GM10248 (cell line): ENCODE measurements at regions not wholly inside any gene's neighbourhood (a gene's known extent, or its start where the extent isn't known, plus 50 kb on each side); places are given as distances from the start of the nearest gene placed in this dataset.

ENCODE experiments used
- CTCF ChIA-PET: fragments of 300-600 bp; sonication (Branson Sonifier 250); formaldehyde crosslinking; extraction: SDS; loops from one replicate; lab custom pipeline; 2021; ENCODE audit warnings: antibody characterized with exemption; lab: Yijun Ruan, JAX
- POLR2A ChIA-PET: fragments of 350-650 bp; sonication (Branson Sonifier 250); formaldehyde crosslinking; extraction: SDS; loops from one replicate; lab custom pipeline; 2020; ENCODE audit warnings: antibody characterized with exemption; lab: Yijun Ruan, JAX
- DNase-seq: peaks from one replicate; pipeline ENCODE4 v3.0.0; 2012; ENCODE audit errors: extremely low spot score
- CTCF ChIP-seq: IDR thresholded peaks from 2 replicates; pipeline ENCODE4 v1.5.1; 2012; ENCODE audit warnings: mild to moderate bottlenecking, low read depth; ENCODE audit errors: extremely low read depth, missing control alignments, control extremely low read depth

- no peak for TF ChIP-seq CTCF
- ChIA-PET POLR2A (no interaction called here), CTCF (interaction anchor here (1.3 to 2.5 kb wide), 5 partner anchors 12 to 460 kb away, joined by 3 to 7 read pairs (median 3); no protein-coding TSS in a partner anchor)
- DNase-seq: no peak
Observed at GRCh38 chr3:72334681-72335457, 513.4 kb downstream of the SHQ1 start.

GRCh38 chr3:72332689-72333088, 515.6 kb downstream of the SHQ1 start:
- CTCF ChIA-PET: no interaction called here
- DNase-seq: no peak
- POLR2A ChIA-PET: no interaction called here

GRCh38 chr3:72332036-72332435, 516.2 kb downstream of the SHQ1 start:
- no peak for TF ChIP-seq CTCF
- ChIA-PET CTCF (no interaction called here), POLR2A (no interaction called here)
- DNase-seq: no peak

More at GRCh38 chr3:72332689-72333088, 515.6 kb downstream of the SHQ1 start:
- no peak for TF ChIP-seq CTCF

GRCh38 chr3:72331076-72331475, 517.2 kb downstream of the SHQ1 start:
- no peak for DNase-seq
- TF ChIP-seq CTCF: no peak
- ChIA-PET POLR2A (no interaction called here), CTCF (interaction anchor here (0.7 to 1.3 kb wide), 3 partner anchors 10 to 44 kb away, joined by 3 to 4 read pairs (median 3); no protein-coding TSS in a partner anchor)

GRCh38 chr3:72329354-72329753, 518.9 kb downstream of the SHQ1 start:
- no peak for DNase-seq
- no peak for TF ChIP-seq CTCF
- POLR2A ChIA-PET: interaction anchor here (0.6 kb wide), 1 partner anchor 12 kb away, joined by 3 read pairs; no protein-coding TSS in a partner anchor
- CTCF ChIA-PET: interaction anchor here (1.0 to 1.4 kb wide), 3 partner anchors 11 to 21 kb away, joined by 3 to 4 read pairs (median 4); no protein-coding TSS in a partner anchor

- ChIA-PET POLR2A (no interaction called here), CTCF (interaction anchor here (1.0 to 1.2 kb wide), 2 partner anchors 10 to 21 kb away, joined by 4 read pairs; no protein-coding TSS in a partner anchor)
- no peak for TF ChIP-seq CTCF
- DNase-seq: no peak
Observed at GRCh38 chr3:72328755-72329277, 519.4 kb downstream of the SHQ1 start.
